HG03457 (cell line): ENCODE measurements at regions not wholly inside any gene's neighbourhood (a gene's known extent, or its start where the extent isn't known, plus 50 kb on each side); places are given as distances from the start of the nearest gene placed in this dataset.

Source experiments
- ATAC-seq: cut with Tn5 transposase; IDR thresholded peaks from one replicate; pipeline ENCODE4 v1.9.1; 2021; ENCODE audit warnings: moderate number of reproducible peaks; ENCODE audit not compliant: unreplicated experiment

DNA sequence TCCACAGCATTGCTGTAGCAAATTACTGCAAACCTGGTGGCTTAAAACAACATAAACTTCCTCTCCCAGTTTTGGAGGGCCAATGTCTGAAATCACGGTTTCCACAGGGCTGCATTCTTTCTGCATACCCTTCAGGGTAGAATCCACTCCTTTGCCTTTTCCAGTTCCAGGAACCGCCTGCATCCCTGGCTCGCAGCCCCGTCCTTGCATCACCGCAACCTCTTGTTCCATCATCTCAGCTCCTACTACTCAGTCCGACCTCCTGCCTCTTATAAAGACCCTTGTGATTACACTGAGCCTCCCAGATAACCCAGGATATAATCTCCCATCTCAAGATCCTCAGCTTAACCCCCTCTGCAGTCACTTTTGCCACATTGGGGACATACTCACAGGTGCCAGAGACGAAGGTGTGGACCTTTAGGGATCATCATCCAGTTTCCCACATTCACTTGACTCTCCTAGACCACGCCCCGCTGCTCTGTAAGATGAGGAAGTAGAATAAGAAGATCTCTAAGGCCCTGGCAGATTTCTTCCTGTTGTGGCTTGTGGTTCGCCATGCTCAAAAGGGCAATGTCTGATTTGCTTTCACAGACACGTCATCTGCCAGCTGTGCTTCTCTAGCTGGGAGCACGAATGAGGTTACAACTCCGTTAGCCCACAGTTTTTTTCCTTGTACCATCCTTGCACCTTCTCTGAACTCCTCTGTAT, 103.6 kb upstream of the AGAP1 start:
- no peak for ATAC-seq

GRCh38 chr2:235390816-235391194, 103.0 kb upstream of the AGAP1 start:
- no peak for ATAC-seq

DNA sequence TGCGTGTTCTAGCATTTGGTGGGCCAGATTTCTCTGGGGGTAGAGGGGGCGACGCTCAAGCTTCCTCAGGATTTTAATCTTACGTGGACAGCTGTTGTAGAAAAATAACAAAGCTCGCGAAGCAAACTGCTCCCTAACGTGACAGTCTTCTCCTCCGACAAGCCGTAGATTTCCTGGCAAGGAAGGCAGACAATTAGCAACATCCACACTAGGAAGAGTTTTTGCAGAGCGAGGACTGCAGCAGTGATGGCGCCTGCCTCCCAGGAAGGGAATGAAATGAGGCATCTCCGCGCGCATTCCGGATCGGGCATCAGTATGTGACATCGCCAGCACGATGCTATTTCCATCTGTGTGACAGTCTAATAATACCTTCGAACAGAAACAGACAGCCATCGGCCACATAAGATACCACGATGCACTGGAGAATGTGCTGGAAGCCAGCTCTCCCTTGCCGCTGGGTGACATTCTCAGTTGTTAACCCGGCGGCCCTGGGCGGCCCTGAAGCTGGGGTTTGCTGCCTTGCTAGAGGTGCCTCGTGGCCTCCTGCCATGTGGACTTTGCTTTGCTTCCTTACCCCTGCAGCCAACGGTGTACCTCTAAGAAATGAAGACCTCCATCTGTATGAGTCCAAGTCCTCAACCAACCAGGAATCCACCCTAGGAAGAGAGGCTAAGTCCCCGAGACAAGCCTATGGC, 101.8 kb upstream of the AGAP1 start:
- no peak for ATAC-seq

GRCh38 chr2:235394278-235394828, 99.5 kb upstream of the AGAP1 start:
- ATAC-seq, result no peak

GRCh38 chr2:235396071-235396846, 97.6 kb upstream of the AGAP1 start:
- ATAC-seq, result no peak

DNA sequence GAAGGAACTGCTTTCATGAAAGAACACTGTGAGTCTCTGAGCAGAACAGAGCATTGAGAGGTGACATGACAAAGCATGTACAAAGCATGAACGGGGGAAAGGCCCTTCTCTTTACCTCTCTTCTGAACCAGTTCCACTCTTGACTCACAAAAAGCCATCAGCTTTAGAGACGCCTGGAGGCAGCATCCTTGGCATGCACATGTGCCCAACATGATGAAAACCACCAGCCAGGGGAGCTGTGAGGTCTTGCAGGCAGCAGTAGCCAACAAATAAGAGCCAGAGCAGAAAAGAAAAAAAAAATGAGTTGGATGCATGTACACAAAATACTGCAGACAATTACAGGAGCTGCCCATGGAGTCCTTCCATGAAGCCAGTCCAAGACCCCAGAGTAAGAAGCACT, 95.5 kb upstream of the AGAP1 start:
- ATAC-seq, result no peak

DNA sequence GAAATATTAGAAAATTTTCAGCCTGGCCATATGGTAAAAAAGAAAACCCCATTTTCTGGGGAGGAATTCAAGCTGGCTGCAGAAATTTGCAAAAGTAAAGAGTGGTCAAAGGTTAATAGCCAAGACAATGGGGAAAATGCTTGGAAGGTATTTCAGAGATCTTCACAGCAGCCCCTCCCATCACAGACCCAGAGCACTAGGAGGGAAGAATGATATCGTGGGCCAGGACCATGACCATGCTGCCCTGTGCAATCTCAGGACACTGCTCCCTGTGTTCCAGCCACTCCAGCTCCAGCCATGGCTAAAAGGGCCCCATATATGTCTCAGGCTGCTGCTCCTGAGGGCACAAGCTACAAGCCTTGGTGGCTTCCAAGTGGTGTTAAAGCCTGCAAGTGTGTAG, 93.9 kb upstream of the AGAP1 start:
- ATAC-seq, result no peak

DNA sequence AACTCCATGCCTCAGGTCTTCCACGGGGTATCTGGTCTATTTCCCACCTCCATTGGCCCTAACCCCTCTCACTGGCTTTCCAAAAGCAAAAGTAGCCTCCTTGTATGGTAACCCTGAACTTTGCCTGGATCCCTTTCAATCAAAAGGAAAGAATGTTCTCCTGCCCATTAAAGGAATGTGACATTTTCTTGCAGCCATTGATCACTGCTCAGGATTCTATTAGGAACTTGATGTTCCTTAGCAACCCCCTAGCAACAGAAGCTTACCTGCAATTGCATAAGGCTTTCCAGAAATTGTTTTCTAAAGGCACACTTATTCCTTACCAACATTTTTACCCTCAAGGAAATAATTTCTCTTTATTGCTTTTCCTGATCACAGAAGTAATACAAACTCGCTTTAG, 91.4 kb upstream of the AGAP1 start:
- no peak for ATAC-seq

- ATAC-seq, result no peak
Measured at GRCh38 chr2:235405612-235406361, 88.1 kb upstream of the AGAP1 start.

DNA sequence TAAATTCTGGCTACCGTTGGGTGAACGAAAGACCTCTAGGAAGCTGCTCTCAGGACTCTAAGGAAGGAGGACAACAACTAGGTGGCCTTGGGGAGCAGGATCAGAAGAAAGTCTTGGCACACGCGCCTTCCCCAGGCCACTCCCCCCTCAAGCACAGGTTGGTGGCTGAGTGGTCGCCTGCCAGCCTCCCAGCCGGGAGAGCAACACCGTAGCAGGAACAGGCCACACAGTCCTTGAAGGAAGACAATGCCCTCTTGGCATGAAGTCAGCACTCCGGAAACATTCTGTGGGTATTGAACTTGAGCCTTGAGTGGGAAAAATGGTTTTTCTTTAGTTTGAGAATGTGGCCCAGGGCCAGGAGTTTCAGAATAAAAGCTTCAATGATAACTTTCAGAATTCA, 87.4 kb upstream of the AGAP1 start:
- no peak for ATAC-seq

DNA sequence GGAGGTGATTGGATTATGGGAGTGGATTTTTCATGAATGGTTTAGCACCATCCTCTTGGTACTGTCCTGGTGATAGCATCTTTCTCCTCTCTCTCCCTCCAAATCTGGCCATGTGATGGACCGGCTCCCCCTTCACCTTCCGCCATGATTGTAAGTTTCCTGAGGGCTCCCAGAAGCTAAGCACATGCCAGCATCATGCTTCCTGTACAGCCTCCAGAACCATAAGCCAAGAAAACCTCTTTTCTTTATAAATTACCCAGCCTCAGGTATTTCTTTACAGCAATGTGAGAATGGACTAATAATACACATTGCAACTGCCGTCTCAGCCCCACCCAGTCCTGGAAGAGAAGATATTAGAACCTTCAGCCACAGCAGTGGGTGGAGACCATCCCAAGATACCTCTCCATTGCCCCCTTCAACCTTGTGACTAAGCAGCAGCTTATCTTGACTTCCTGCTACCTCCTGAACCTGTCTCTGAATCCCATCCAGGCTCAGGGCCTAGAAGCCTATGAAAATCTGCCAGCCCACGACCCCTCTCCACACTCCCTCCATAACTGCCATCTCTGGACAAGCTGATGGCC, 81.8 kb upstream of the AGAP1 start:
- ATAC-seq, result no peak

DNA sequence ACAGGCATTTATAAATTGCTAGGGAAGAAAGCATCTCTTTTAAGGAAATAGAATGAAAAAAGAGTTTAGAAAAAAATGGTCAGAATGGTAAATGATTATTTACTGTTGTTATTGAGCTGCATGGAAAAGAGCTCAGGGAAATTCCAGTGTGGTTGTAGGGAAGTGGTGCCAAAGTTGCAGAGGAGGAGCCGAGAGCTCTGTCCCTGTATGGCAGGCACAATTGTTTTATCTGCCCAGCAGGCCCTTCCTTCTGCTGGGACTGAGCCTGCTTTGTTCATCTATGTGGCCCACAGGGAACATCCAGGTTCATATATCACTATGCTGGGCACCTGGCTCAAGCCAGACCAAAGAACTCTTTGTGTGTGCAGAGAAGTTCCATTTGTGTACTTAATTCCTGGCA, 80.8 kb upstream of the AGAP1 start:
- ATAC-seq, result no peak

- no peak for ATAC-seq
Measured at GRCh38 chr2:235414422-235414821, 79.4 kb upstream of the AGAP1 start.

DNA sequence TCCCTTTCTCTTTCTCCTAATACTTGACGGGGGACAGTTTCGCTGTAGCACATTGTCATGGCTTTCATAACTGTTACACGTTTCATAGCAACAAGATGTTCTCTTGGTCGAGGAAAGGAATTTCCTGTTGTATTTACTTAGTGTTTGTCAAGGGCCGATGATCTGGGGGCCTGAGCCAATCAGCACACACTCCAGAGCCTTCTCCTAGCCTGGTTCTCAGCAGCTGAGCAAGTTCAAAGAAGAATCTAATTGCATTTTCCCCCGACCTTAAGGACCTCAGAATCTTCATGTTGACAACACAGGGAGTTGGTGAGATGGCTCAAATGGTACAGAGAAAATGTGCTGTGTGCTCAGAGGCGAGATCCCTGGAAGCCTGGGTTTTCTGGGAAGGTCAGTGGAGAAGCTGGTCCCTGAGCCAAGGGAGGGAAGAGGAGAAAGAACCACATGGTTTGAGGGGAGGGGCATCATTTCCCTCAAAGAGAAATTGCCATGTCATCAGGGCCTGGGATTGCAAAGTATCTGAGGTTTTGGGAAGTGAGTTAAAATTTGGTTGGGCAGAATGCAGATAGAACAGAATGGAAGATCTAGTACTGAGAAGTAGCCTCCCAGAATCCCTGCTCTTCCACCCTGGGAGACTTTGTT, 76.9 kb upstream of the AGAP1 start:
- ATAC-seq, result no peak

GRCh38 chr2:235418918-235419317, 74.9 kb upstream of the AGAP1 start:
- ATAC-seq, result no peak

DNA sequence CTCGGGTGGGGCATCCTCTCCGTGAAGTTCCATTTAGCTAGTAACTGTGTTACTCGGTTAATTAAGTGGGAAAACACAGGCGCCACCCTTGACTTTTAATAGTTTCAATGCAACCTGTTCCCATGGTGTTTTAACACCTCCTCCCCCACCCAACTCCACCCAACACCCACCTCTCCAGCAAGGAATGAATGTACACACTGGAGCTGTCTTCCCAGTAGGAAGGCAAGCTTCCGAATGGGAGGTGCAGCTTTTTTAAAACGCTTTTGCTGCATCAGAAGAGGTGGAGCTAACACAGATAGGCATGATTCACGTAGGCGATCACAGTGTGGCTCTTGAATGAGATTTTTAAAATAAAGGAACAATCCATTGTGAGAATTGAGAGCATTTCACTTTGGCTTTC, 73.8 kb upstream of the AGAP1 start:
- ATAC-seq, result no peak

GRCh38 chr2:235421618-235422017, 72.2 kb upstream of the AGAP1 start:
- no peak for ATAC-seq

DNA sequence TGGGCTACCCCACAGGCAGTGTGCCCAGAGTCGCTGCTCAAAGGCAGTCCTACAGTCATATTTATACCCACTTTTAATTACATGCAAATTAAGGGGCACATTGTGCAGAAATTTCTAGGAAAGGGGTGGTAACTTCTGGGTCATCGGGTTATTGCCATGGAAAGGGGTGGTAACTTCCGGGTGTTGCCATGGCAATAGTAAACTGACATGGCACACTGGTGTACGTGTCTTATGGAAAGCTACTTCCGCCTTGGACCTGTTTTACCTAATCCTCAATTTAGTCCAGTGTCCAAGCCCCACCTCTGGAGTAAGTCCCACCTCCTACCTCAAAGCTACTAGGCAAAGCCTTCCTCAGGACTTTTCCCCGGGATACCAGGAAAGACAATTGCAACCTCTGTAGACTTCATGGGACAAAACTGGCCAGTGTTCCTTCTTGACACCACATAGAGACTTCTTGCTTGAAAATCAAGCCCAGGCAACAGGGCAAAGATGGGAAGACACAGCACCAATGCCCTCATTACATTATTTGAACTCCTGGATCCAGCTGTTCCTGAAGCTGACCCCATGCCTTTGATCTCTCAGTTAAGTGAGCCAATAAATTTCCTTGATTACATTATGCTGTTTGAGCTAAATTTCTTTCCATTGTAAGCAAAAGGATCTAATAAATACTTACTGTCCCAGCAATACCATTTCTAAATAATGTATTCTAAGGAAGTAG, 63.3 kb upstream of the AGAP1 start:
- no peak for ATAC-seq

DNA sequence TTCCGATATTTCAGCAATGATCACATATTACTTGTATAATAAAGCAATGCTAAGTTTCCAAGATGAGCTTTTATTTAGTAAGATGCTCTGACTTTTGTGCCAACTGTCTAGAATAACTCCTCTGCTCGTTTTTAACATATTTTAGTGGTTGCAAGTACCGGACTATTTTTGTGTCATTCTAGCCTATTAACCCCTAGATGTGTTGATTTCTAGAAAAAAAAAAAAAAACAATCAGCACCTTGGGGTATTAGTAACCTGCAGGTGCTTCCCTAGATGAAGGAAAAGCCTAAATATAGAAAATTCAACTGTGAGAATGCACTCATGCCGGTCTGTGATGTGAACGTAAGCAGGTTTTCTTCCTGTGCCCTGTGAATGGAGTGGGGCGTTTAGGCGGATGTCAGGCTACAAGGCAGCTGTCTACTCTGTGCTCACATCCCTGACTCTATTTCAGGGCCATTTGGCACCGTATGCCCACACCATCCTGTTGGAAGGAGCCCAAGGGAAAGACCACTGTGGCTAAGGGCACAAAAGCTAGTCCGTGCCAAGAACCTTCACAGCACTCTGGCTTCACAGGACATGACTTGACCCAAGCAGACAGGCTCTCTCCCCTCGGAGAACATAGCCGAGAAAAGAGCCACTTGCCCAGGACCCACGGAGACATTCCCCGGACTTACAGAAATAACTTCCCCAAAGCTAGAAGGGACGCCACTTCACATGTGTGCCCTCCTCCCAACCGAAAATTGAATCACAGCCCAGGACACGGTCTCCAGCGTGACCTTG, 60.9 kb upstream of the AGAP1 start:
- ATAC-seq, result no peak
